SU-DHL-6 (cell line): ENCODE measurements at regions not wholly inside any gene's neighbourhood (a gene's known extent, or its start where the extent isn't known, plus 50 kb on each side); places are given as distances from the start of the nearest gene placed in this dataset.

Experiments used
- H2AFZ ChIP-seq: fragments of 200-600 bp; sonication (generic); 2 replicates; pipeline ENCODE4 v1.6.1; 2014; ENCODE audit warnings: low read depth, mild to moderate bottlenecking, moderate library complexity, mixed read lengths, antibody characterized with exemption, low read length; ENCODE audit not compliant: severe bottlenecking
- H3F3A ChIP-seq: fragments of 200-600 bp; shearing (Covaris generic); 2 replicates; pipeline ENCODE4 v1.6.0; 2016; ENCODE audit warnings: antibody characterized with exemption, mild to moderate bottlenecking; ENCODE audit not compliant: insufficient read depth
- H3K27ac ChIP-seq: fragments of 200-600 bp; sonication (generic); 2 replicates; pipeline ENCODE4 v1.5.1; 2016; ENCODE audit warnings: low read depth, mild to moderate bottlenecking, low read length, moderate library complexity, mixed read lengths
- H3K27me3 ChIP-seq: fragments of 200-600 bp; sonication (generic), shearing (Covaris generic); 2 replicates; pipeline ENCODE4 v1.6.0; 2014; ENCODE audit warnings: mild to moderate bottlenecking, low read length
- H3K36me3 ChIP-seq: fragments of 200-600 bp; sonication (generic); 2 replicates; pipeline ENCODE4 v1.6.1; 2014; ENCODE audit warnings: mild to moderate bottlenecking, low read length, mixed read lengths
- H3K4me2 ChIP-seq: fragments of 300-600, 200-600 bp; shearing (Covaris generic), sonication (generic); 2 replicates; pipeline ENCODE4 v1.6.0; 2014; ENCODE audit warnings: low read length, low read depth, mild to moderate bottlenecking; ENCODE audit not compliant: poor library complexity, severe bottlenecking
- H3K4me3 ChIP-seq: fragments of 200-600 bp; sonication (generic); 2 replicates; pipeline ENCODE4 v1.5.1; 2014; ENCODE audit warnings: antibody characterized with exemption, low read length, mild to moderate bottlenecking, mixed read lengths; ENCODE audit not compliant: insufficient read depth, poor library complexity, severe bottlenecking
- H3K79me2 ChIP-seq: fragments of 200-600 bp; sonication (generic); 2 replicates; pipeline ENCODE4 v1.6.1; 2014; ENCODE audit warnings: mild to moderate bottlenecking, low read length, moderate library complexity; ENCODE audit not compliant: insufficient read depth
- H3K9ac ChIP-seq: fragments of 200-600 bp; sonication (generic); 2 replicates; pipeline ENCODE4 v1.7.0; 2014; ENCODE audit warnings: mild to moderate bottlenecking, low read length
- H3K9me2 ChIP-seq: fragments of 200-600 bp; sonication (generic); replicated peaks from 2 replicates; pipeline ENCODE4 v1.6.1; 2014; ENCODE audit warnings: low read length; ENCODE audit not compliant: insufficient read depth
- H3K9me3 ChIP-seq: fragments of 200-600 bp; sonication (generic); 2 replicates; pipeline ENCODE4 v1.6.1; 2014; ENCODE audit warnings: low read length, mixed read lengths; ENCODE audit not compliant: insufficient read depth
- H4K20me1 ChIP-seq: fragments of 200-600 bp; sonication (generic); 2 replicates; pipeline ENCODE4 v1.6.1; 2014; ENCODE audit warnings: low read depth, mild to moderate bottlenecking, antibody characterized with exemption, low read length, moderate library complexity, mixed read lengths
- CTCF ChIP-seq: fragments of 200-600 bp; sonication (generic); IDR thresholded peaks from one replicate; pipeline ENCODE4 v1.5.1; 2017; ENCODE audit warnings: antibody characterized with exemption, mild to moderate bottlenecking, low read length, moderate library complexity; ENCODE audit not compliant: insufficient read depth, poor library complexity, severe bottlenecking
- EZH2phosphoT487 ChIP-seq: fragments of 200-600 bp; sonication (generic), shearing (Covaris generic); conservative IDR thresholded peaks from 2 replicates; pipeline ENCODE4 v1.6.1; 2018; ENCODE audit warnings: mild to moderate bottlenecking, antibody characterized with exemption, low read length, moderate library complexity, mixed read lengths

- H3K4me3 ChIP-seq: no peak overlapping the region
- no peak overlapping the region for H2AFZ ChIP-seq
- H4K20me1 ChIP-seq: no peaks in the 10 kb centered on the region
- H3K9me2 ChIP-seq: no peaks in the 10 kb centered on the region
- H3K27ac ChIP-seq: no peak overlapping the region
- H3F3A ChIP-seq: no peaks in the 10 kb centered on the region
- no peaks in the 10 kb centered on the region for H3K79me2 ChIP-seq
- no peaks in the 10 kb centered on the region for H3K27me3 ChIP-seq
- H3K9me3 ChIP-seq: no peaks in the 10 kb centered on the region
- H3K36me3 ChIP-seq: no peaks in the 10 kb centered on the region
- H3K4me2 ChIP-seq: no peak overlapping the region
- no peak overlapping the region for H3K9ac ChIP-seq
- TF ChIP-seq EZH2phosphoT487 (no peak), CTCF (no peak)
These were observed 167.6 kb downstream of the OR13H1 start for GRCh38 chrX:131711478-131711867.

- Histone ChIP-seq H3K79me2 (no peaks in the 10 kb centered on the region), H3K4me2 (no peak overlapping the region), H4K20me1 (no peaks in the 10 kb centered on the region), H3K9me3 (no peaks in the 10 kb centered on the region), H3K4me3 (no peak overlapping the region), H3K9me2 (no peaks in the 10 kb centered on the region), H3K36me3 (no peaks in the 10 kb centered on the region), H3K9ac (no peak overlapping the region), H3F3A (no peaks in the 10 kb centered on the region), H3K27me3 (no peaks in the 10 kb centered on the region), H3K27ac (no peak overlapping the region), H2AFZ (no peak overlapping the region)
- TF ChIP-seq EZH2phosphoT487: no peak
- TF ChIP-seq CTCF: no peak
These were observed 179.8 kb downstream of the OR13H1 start for GRCh38 chrX:131723646-131724045.

- no peaks in the 10 kb centered on the region for H4K20me1 ChIP-seq
- H3K4me3 ChIP-seq: no peak overlapping the region
- no peaks in the 10 kb centered on the region for H3K9me2 ChIP-seq
- H3K9me3 ChIP-seq: no peaks in the 10 kb centered on the region
- no peak overlapping the region for H3K27ac ChIP-seq
- H3K79me2 ChIP-seq: no peaks in the 10 kb centered on the region
- no peaks in the 10 kb centered on the region for H3K27me3 ChIP-seq
- H3K9ac ChIP-seq: no peak overlapping the region
- no peaks in the 10 kb centered on the region for H3F3A ChIP-seq
- no peak overlapping the region for H2AFZ ChIP-seq
- no peaks in the 10 kb centered on the region for H3K36me3 ChIP-seq
- no peak overlapping the region for H3K4me2 ChIP-seq
- TF ChIP-seq EZH2phosphoT487: no peak
- no peak for TF ChIP-seq CTCF
These were observed 180.4 kb downstream of the OR13H1 start for GRCh38 chrX:131724292-131724691.
